ENCODE measurements at regions not wholly inside any gene's neighbourhood (a gene's known extent, or its start where the extent isn't known, plus 50 kb on each side); places are given as distances from the start of the nearest gene placed in this dataset.
"Not testable (repeated sequence)": the region's sequence is repeated elsewhere in the genome, so short reads cannot be mapped to it uniquely, and the experiment has no call there.

DNA sequence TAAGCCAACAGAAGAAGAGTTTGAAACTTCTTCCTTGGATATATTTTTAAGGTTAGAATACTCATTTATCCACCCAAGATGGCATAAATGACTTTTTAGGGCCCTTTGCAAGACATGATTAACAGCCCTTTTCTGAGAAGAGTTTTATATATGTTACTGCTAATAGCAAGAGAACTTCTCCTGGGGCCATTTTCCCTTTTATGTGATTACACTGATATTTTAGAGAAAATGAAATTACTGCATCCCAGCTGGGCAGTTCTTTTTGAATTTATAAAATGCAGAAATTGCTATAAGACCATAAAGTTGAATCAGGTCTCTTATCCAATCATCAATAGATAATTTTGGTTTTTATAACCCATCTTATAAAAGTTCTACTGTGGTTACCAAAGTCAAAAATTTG is 161.3 kb upstream of the RFX3 start:
- Mint-ChIP-seq H3K9me3 (no peaks in the 10 kb centered on the region), H3K36me3 (peaks cover 0 to 6% of the 10 kb centered on the region in 2 donors), H3K27ac (no peak overlapping the region)
- ATAC-seq: no peak
- no peak for DNase-seq (ENCODE audit: low spot score in 2 of 2)

DNA sequence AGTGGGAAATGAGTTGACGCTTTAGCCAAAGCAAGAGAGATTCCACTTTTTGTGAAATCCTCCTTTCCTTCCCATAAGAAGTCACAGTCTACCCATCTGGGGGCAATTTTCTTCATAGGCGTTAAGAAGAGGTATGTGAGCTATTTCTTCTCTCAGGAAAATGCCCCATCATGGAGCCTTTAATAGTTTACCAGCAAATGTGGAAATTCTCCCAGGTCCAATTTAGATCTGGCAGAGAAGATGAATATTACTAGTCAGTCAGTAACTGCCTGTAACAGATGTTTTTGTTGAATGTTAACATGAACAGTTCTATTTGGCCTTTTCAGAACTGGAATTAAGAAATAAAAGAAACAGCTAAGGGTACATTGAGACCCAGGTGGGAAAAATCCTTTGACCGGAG is 156.4 kb upstream of the RFX3 start:
- ATAC-seq (no peak), DNase-seq (ENCODE audit: low spot score in 2 of 2) (no peak)
- Mint-ChIP-seq H3K27ac (no peak overlapping the region), H3K9me3 (no peaks in the 10 kb centered on the region), H3K36me3 (peaks cover 0 to 6% of the 10 kb centered on the region in 2 donors)

DNA sequence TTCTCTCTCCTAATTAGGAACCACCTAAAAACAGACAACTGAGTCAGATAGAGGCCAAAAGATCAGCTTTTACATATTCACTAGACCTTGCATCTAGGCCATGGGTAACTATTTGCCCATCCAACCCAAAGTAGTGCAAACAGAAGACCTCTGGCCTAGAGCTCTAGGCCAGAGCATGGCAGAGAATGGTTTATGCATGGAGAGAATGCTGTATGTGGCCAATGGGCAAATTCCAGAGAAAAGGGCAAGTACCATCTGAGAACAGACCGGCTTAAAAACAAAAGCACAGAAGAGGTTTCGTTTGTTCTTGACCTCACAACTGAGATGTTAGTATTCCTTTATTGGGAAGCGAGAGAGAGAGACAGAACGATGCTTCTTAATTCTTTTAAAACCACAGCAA is 151.7 kb upstream of the RFX3 start:
- no peaks in the 10 kb centered on the region for H3K36me3 Mint-ChIP-seq
- DNase-seq (ENCODE audit: low spot score in 2 of 2) (no peak), ATAC-seq (no peak)
- no peaks in the 10 kb centered on the region for H3K9me3 Mint-ChIP-seq
- H3K27ac Mint-ChIP-seq: no peak overlapping the region

DNA sequence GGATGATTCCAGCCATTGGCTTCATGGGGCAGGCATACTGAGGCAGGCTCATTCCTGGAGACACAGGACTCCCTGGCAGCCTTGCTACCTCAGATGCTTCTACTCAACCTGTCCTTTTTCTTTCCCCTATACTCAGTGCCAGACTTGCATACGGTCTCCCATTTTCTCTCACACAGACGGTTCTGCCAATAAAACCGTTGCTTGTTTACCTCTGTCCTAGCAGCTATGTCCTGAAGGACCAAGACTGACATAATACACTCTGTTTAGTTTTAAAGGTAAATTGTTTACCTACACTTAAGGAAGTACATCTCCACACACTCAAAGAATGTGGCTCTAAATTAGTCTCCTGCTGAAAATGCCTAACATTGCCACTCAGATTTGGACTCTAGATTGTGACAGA is 151.0 kb upstream of the RFX3 start:
- H3K27ac Mint-ChIP-seq: no peak overlapping the region
- ATAC-seq: no peak
- no peaks in the 10 kb centered on the region for H3K36me3 Mint-ChIP-seq
- no peaks in the 10 kb centered on the region for H3K9me3 Mint-ChIP-seq
- no peak for DNase-seq (ENCODE audit: low spot score in 2 of 2)

DNA sequence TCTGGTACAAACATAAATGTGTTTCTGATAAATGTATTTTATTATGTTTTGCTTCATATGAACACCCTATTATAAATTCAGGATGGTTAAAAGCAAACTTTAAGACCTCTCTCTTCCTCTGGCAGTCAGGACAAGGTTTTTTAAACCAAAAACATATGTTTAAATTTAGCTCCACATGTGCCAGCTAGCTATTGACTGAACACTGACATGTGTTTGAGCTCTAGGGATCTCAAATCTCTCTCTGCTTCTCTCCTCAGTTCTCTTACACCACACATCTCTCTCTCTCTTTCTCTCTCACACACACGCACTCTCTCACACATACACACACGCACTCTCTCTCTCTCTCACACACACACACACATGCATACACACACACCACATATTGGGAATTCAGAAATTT is 150.1 kb upstream of the RFX3 start:
- H3K27ac Mint-ChIP-seq: no peak overlapping the region
- H3K36me3 Mint-ChIP-seq: no peaks in the 10 kb centered on the region
- H3K9me3 Mint-ChIP-seq: no peaks in the 10 kb centered on the region
- DNase-seq (ENCODE audit: low spot score in 2 of 2): no peak
- ATAC-seq: no peak

DNA sequence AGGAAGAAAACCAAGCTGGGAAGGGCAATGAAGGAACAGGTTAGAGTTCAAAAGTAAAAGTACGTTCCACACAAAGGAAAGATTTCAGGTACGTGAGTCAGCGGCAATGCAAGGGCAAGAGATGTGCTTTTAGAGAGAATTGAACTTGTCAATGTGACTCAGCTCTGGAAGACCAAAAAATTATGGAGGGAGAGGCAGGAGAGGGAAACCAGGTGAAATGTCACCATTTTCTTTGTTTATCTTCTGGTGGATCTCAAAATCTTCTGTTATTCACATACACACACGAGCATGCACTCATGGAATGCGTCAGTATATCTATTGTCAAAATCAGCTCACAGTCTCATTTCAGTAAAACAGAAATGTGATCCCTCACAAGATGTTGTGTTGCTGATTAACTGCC is 148.8 kb upstream of the RFX3 start:
- Mint-ChIP-seq H3K9me3 (no peaks in the 10 kb centered on the region), H3K27ac (no peak overlapping the region), H3K36me3 (no peaks in the 10 kb centered on the region)
- ATAC-seq (no peak), DNase-seq (ENCODE audit: low spot score in 2 of 2) (no peak)

DNA sequence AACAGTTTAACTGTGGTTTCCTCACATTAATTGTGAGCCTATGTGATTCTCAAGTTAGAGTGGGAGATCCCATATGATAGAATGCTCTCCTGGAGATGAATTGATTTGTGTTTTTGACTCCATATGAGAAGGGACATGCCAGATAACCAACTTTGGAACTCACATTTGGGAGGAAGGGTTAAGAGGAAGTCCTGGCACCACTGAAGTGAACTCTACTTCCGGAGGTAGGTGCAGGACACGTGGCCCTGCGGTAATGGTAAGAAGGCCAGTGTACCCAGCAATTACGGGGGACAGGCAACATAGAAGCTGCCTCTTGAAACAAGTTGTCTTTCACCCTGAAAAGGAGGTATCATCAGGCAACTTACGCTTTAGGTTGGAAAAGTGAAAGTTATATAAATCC is 146.6 kb upstream of the RFX3 start:
- DNase-seq (ENCODE audit: low spot score in 2 of 2) (no peak), ATAC-seq (no peak)
- Mint-ChIP-seq H3K27ac (peak overlapping the region in 1 of 2 donors; percentile 61), H3K36me3 (no peaks in the 10 kb centered on the region), H3K9me3 (no peaks in the 10 kb centered on the region)

DNA sequence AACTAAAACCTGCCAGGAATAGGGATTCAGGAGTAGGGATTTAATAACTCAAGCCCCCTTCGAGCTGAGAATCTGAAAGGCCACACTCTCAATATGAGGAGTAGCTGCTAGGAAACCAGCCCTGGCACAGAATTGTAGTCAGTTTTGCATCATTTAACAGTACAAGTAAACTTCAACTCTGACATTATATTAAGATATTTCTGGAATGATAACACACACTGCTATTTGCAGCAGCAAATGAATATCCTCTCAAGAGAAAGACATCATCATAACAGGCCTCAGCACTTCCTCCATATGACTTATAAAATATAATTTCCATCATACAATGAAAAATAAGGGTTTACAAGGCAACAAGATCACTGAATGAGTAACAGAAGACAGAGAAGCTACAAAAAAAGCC is 138.2 kb upstream of the RFX3 start:
- no peak overlapping the region for H3K27ac Mint-ChIP-seq
- H3K36me3 Mint-ChIP-seq: no peaks in the 10 kb centered on the region
- H3K9me3 Mint-ChIP-seq: no peaks in the 10 kb centered on the region
- DNase-seq (ENCODE audit: low spot score in 2 of 2) (no peak), ATAC-seq (no peak)

DNA sequence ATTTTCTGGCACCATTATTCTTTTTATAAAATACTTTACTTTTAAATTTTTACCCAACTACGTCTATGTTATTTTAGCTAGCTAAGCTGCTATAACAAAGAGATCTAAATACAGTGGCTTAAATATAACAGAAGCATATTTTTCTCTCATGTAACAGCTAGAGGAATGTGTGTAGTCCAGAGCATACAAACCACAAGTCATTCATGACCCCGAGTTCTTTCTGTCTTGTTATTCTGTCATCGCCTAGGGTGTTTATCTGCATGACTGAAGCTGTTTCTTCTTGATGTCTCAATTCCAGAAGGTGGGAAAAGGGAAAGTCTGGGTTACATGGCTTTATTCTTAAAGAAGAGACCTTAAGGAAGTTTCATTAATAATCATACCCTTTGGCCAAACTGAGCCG is 136.9 kb upstream of the RFX3 start:
- ATAC-seq (no peak), DNase-seq (ENCODE audit: low spot score in 2 of 2) (no peak)
- Mint-ChIP-seq H3K9me3 (no peaks in the 10 kb centered on the region), H3K27ac (no peak overlapping the region), H3K36me3 (no peaks in the 10 kb centered on the region)

DNA sequence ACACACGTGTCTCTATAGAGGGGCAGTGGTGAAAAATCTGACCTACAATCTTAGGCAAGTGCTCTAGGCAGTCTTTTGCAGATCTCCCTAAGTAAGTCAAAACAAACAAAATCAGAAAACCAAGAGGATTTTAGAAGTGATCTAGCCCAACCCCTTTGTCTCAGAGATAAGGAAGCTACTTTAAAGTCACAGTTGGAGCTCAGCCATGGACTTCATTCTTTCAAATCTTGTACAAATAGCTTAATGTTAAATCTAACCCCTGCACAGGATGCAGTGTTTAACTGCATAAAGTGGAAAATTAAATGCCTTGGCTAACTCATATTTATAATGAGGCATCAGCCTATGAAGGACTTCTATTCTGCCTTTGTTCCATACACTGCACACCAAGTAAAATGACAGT is 135.1 kb upstream of the RFX3 start:
- H3K9me3 Mint-ChIP-seq: no peaks in the 10 kb centered on the region
- H3K27ac Mint-ChIP-seq: no peak overlapping the region
- ATAC-seq: no peak

DNA sequence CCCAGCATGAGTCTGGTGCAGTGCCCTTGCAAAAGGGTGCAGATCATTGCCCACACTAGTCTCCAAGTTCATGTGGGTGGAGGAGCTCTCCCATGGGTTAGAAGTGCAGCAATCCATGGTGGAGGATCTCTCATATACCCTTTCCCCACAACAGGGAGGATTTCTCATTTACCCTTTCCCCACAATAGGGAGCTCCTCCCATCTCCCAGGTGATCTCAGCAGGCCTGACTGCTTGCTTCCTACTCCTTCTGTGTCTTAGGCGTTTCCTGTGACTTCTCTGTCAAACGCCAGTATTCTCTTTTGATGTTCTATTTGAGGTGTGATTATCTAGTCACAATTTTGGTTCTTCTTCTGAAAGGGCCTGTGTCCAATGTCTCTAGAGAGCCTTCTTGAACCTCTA is 133.8 kb upstream of the RFX3 start:
- DNase-seq (ENCODE audit: low spot score in 2 of 2): no peak
- no peaks in the 10 kb centered on the region for H3K36me3 Mint-ChIP-seq
- no peak for ATAC-seq
- no peaks in the 10 kb centered on the region for H3K9me3 Mint-ChIP-seq
- no peak overlapping the region for H3K27ac Mint-ChIP-seq

More for the DNA sequence above, 135.1 kb upstream of the RFX3 start:
- H3K36me3 Mint-ChIP-seq: no peaks in the 10 kb centered on the region
- no peak for DNase-seq (ENCODE audit: low spot score in 2 of 2)

DNA sequence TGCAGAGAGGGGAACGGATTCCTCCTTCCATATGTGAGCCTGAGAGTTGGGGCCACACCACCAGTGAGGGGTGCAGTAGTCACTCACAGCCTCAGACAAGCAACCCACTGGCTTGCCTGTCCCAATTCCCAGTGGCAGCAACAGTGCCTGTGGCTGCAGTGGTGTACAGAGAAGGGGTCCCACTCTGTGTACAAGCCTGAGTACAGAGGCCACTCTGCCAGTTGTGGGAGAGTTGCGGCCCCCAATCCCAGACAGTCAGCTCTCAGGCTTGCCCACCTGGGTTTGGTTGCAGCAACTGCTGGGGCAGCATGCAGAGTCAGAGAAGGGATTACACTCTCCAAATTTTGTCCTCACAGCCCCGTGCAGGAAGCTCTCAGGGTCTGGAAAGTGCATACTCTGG is 133.2 kb upstream of the RFX3 start:
- H3K9me3 Mint-ChIP-seq: no peaks in the 10 kb centered on the region
- H3K27ac Mint-ChIP-seq: no peak overlapping the region
- ATAC-seq (no peak), DNase-seq (ENCODE audit: low spot score in 2 of 2) (no peak)
- H3K36me3 Mint-ChIP-seq: no peaks in the 10 kb centered on the region

DNA sequence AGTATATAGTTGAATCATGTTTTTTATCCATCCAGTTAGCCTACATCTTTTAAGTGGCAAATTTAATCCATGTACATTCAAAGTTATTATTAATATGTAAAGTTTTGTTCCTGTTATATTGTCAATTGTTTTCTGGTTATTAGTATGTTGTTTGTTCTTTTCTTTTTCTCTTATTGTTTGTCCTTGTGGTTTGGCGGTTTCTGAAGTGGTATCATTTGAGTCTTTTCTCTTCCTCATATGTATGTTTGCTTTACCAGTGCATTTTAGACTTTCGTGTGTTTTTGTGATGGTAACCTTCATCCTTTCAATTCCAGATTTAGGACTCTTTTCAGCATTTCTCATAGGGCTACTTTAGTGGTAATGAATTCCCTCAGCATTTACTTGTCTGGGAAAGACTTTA is 130.4 kb upstream of the RFX3 start:
- H3K36me3 Mint-ChIP-seq: no peaks in the 10 kb centered on the region
- ATAC-seq: no peak
- H3K27ac Mint-ChIP-seq: no peak overlapping the region

DNA sequence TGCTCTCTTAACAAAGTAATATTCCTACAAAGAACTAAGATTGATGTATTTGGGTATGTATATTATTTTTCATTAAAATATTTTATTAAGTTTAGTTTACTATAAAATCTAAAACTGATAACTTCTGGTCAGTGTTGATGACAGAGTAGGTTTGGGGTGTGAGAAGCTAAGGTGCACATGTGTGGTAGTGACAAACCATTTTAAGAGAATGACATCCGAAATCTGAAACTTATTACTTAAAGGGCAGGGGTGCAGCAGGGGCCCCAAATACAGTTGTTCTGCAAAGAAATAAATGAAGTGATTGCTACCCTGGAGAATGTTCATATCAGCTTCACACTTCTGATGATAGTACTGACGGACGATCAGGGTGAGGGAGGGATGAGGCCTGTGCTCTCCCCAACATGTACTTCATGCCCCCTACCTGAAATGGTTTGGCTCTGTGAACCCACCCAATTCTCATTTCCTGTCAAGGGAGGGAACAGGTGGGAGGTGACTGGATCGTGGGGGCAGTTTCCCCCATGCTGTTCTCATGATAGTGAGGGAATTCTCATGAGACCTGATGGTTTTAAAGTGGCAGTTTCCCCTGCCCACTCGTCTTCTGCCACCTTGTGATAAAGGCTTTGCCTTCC is 125.3 kb upstream of the RFX3 start:
- Mint-ChIP-seq H3K36me3 (no peaks in the 10 kb centered on the region), H3K9me3 (no peaks in the 10 kb centered on the region), H3K27ac (no peak overlapping the region)
- ATAC-seq (no peak), DNase-seq (ENCODE audit: low spot score in 2 of 2) (no peak)

More for the DNA sequence above, 130.4 kb upstream of the RFX3 start:
- no peak for DNase-seq (ENCODE audit: low spot score in 2 of 2)
- no peaks in the 10 kb centered on the region for H3K9me3 Mint-ChIP-seq

DNA sequence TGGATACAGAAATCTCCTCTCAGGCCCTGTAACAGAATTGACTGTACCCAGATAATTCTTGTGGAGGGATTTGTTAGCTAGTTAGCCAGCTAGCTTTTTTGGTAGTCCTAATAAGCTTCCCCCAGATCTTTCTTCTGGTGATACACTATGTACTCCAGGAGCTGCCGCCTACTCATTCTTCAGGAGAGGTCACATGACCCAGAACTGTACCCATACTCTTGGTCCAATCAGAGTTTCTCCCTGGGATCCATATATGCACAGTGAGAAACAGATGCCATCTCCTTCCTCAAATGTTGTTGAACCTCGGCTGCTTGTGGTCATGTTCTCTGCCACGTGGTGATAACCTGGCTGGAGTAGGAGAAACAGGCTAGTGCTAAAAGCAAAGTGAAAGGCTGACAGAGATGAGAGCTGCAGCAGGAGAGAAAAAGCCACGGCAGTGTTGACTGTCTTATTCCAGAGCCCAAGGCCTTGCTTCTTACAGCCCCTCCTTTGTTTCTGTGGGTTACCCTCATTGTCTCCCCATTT is 123.0 kb upstream of the RFX3 start:
- ATAC-seq (no peak), DNase-seq (ENCODE audit: low spot score in 2 of 2) (no peak)
- Mint-ChIP-seq H3K27ac (no peak overlapping the region), H3K36me3 (no peaks in the 10 kb centered on the region), H3K9me3 (no peaks in the 10 kb centered on the region)

DNA sequence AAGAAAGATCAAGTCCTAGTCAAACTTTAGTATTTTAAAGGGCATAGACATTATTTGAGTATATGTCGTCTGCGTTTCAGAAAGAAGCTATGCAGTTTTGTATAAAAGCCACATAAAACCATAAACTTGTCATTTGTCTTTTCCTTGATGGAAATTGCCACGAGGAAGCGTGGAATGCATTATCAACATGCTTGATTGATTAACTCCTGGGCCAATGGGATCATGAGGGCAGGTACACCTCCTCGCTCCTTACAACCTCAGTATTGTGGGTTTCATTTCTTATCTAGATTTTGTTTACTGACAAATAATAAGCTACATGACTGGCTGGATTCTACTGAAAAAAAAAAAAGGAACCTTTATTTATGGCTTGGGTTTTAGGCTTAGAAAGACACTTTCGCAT is 122.5 kb upstream of the RFX3 start:
- DNase-seq (ENCODE audit: low spot score in 2 of 2): no peak
- Mint-ChIP-seq H3K36me3 (no peaks in the 10 kb centered on the region), H3K27ac (no peak overlapping the region), H3K9me3 (no peaks in the 10 kb centered on the region)
- ATAC-seq: no peak

DNA sequence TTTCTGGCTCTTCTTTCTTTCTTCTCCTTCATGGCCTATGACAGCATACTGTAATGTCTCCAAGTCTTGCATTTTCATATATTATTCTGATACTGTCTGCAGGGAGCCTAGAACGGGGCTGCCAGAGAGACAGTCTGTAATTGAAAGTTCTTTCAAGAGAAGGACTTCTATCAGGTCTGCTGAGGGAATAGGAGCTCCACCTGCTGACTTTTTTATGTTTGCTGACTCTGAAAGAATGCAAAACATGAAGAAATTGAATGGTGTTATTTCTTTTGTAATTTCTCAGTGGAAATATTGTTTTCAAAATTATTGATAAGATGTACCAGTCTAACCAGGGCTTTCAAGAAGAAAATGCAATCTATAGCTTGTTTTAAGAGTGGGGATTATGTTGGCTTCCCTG is 121.9 kb upstream of the RFX3 start:
- Mint-ChIP-seq H3K36me3 (no peaks in the 10 kb centered on the region), H3K9me3 (no peaks in the 10 kb centered on the region), H3K27ac (no peak overlapping the region)
- no peak for ATAC-seq
- DNase-seq (ENCODE audit: low spot score in 2 of 2): no peak

DNA sequence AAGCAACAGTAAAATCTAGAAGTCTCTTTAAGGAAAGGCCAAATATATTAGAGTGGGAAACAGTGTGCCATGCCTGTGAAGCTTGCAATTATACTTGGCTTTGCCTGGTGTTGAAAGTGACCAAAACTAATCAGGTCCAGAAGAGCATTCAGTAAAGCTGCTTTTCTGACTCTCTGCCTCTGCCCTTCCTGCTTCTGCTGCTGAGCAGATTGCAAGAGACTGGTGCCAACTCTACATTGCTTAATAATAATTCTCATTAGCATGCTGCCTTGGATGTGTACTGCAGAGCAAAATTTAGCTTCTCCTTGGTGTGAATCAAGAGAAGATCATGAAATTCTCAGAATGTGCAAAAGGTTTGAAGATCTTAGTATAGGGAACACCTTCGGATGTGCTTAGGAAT is 120.4 kb upstream of the RFX3 start:
- Mint-ChIP-seq H3K9me3 (no peaks in the 10 kb centered on the region), H3K27ac (no peak overlapping the region), H3K36me3 (no peaks in the 10 kb centered on the region)
- DNase-seq (ENCODE audit: low spot score in 2 of 2) (no peak), ATAC-seq (no peak)

DNA sequence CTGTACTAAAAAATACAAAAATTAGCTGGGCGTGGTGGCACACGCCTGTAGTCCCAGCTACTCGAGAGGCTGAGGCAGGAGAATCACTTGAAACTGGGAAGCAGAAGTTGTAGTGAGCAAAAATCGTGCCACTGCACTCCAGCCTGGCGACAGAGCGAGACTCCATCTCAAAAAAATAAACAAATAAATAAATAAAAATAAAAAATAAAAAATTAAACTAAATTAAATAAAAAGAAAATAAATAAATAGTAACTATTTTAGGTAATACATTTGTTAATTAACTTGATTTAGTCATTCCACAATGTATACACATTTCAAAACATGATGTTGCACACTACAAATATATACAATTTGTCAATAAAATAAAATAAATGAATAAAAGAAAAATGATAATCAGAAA is 116.3 kb upstream of the RFX3 start:
- not testable (repeated sequence) for H3K36me3 Mint-ChIP-seq; H3K9me3 Mint-ChIP-seq; DNase-seq (ENCODE audit: low spot score in 2 of 2); H3K27ac Mint-ChIP-seq; ATAC-seq

Measured in activated naive CD4-positive, alpha-beta T cell treated with anti-CD3 and anti-CD28 coated beads, Interleukin-2, amount 50 U/mL, for 72 hours (primary cell).